Transverse colon (tissue), 4 donors: ENCODE measurements at regions not wholly inside any gene's neighbourhood (a gene's known extent, or its start where the extent isn't known, plus 50 kb on each side); places are given as distances from the start of the nearest gene placed in this dataset.
"Not testable (repeated sequence)": the region's sequence is repeated elsewhere in the genome, so short reads cannot be mapped to it uniquely, and the experiment has no call there.

Experiments
- DNase-seq: peaks from one replicate; pipeline ENCODE4 v3.0.0-alpha.2; 2019
- H3K27ac ChIP-seq, 4 donors: fragments of 200-600 bp; sonication (generic); 2 replicates each; pipeline ENCODE4 v1.5.1; 2016 to 2018; ENCODE audit warnings: inconsistent platforms in 4 of 4
- H3K27me3 ChIP-seq: fragments of 200-600 bp; sonication (generic); 2 replicates; pipeline ENCODE4 v1.5.1; 2017; ENCODE audit warnings: inconsistent platforms
- H3K36me3 ChIP-seq, 4 donors: fragments of 200-600 bp; sonication (generic); 2 replicates each; pipeline ENCODE4 v1.5.1; 2017 to 2019; ENCODE audit warnings: inconsistent platforms in 4 of 4
- H3K4me1 ChIP-seq, 4 donors: fragments of 200-600 bp; sonication (generic); 2 replicates each; pipeline ENCODE4 v1.5.1; 2017 to 2020; ENCODE audit warnings: inconsistent platforms in 4 of 4
- H3K4me3 ChIP-seq, 4 donors: fragments of 200-600 bp; sonication (generic); 1 replicate in 1 of 4; 2 replicates in 3 of 4; pipeline versions ENCODE4 v1.5.1 to v1.6.1; 2017 to 2019; ENCODE audit warnings: inconsistent platforms in 4 of 4
- H3K9me3 ChIP-seq, 2 donors: fragments of 200-600 bp; sonication (generic); 2 replicates each; pipeline ENCODE4 v1.5.1; 2017 to 2019; ENCODE audit warnings: inconsistent platforms in 2 of 2
- EP300 ChIP-seq: sonication (generic); formaldehyde crosslinking; IDR thresholded peaks from one replicate; pipeline ENCODE4 v1.6.1; 2017; ENCODE audit warnings: antibody characterized with exemption, low read depth
- POLR2A ChIP-seq: fragments of 450-650 bp; IDR thresholded peaks from one replicate; pipeline ENCODE4 v1.6.1; 2016; ENCODE audit warnings: antibody characterized with exemption, mild to moderate bottlenecking, moderate library complexity
- POLR2AphosphoS5 ChIP-seq, 3 donors: sonication (generic); formaldehyde crosslinking; IDR thresholded peaks; one replicate each; pipeline ENCODE4 v1.6.1; 2016; ENCODE audit warnings: antibody characterized with exemption in 3 of 3
- WGBS, 2 donors: methylation state at CpG; one replicate each; pipeline ENCODE4 v1.1.5; 2018; ENCODE audit warnings: low coverage in 1 of 2; 5-methylcytosine and 5-hydroxymethylcytosine counted together
- in situ Hi-C, 4 donors: fragments of 200-750 bp; cut with MboI; loops; one replicate each; pipeline versions ENCODE4 v1.15.0 to v1.15.1; 2017; ENCODE audit warnings: low sequenced_read_pairs in 3 of 4, low pct_ligation_motif_present in 1 of 4, low pct_unique_long_range_greater_than_20kb in 1 of 4
- intact Hi-C: fragments of 100-400 bp; cut with DNase I; formaldehyde crosslinking; loops from one replicate; pipeline ENCODE4 v1.15.1; 2023; ENCODE audit warnings: low total_unique reads
- TF ChIP-seq, protein P1 (sequence below), 5 experiments: fragments of 200-600 bp in 3 of 5; fragments of 450-650 bp in 2 of 5; sonication (generic) in 3 of 5; IDR thresholded peaks; 1 replicate in 2 of 5; 2 replicates in 3 of 5; pipeline ENCODE4 v1.5.1; 2016 to 2017; ENCODE audit warnings: antibody characterized with exemption in 5 of 5, inconsistent platforms in 3 of 5, mild to moderate bottlenecking in 2 of 5, moderate library complexity in 1 of 5

DNA sequence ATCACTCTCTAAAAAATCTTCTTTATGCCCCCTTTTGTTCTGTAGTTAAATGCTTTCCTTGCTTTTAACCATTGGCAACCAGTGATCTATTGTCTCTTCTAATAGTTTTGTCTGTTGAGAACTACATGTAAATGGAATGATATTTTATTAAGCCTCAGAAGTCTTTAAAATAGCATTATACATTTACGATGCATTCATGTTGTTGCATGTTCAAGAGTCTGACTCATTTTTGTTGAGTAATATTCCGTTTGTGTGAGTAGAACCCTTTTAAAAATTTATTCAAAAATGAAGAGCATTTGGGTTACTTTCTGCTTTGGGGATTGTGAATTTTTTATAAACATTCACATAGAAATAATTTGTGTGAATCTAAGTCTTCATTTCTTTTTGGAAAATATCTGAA is 1352.9 kb downstream of the NCAM2 start:
- no peak overlapping the region for H3K4me3 ChIP-seq
- no peaks in the 10 kb centered on the region for H3K36me3 ChIP-seq
- intact Hi-C loops, result no loop called here
- H3K9me3 ChIP-seq, result no peaks in the 10 kb centered on the region
- WGBS, 2 donors, result 33 to 74% methylated on average over 2 of the region's 2 CpGs
- H3K27ac ChIP-seq, result no peak overlapping the region
- no peaks in the 10 kb centered on the region for H3K27me3 ChIP-seq
- no peak for TF ChIP-seq EP300
- no peak for TF ChIP-seq POLR2A
- no peak for TF ChIP-seq POLR2AphosphoS5 (IDR thresholded peaks at IDR 0.05)
- in situ Hi-C loops, result no loop called here
- no peak for DNase-seq
- no peaks in the 10 kb centered on the region for H3K4me1 ChIP-seq

DNA sequence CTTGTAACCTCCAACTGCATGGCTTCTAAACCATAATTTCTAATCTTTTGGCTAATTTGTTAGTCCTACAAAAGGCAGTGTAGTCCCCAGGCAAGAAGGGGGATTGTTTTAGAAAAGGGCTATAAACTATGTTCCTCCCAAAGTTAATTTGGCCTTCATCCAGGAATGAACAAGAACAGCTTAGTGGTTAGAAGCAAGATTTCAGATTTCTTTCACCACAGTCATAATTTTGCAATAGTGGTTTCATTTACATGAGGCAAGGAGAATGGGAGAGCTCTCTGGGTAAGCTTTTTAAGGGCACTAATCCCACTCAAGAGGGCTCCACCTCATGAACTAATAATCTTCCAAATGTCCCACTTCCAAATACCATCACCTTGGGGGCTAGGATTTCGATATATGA is 1353.9 kb downstream of the NCAM2 start:
- H3K4me3 ChIP-seq, result no peak overlapping the region
- H3K4me1 ChIP-seq, result no peaks in the 10 kb centered on the region
- H3K36me3 ChIP-seq, result no peaks in the 10 kb centered on the region
- WGBS, 2 donors, result 74% methylated on average over 1 of the region's 1 CpG; no CpG with 5 or more reads in 1 of the 2 donors
- in situ Hi-C loops (no loop called here), intact Hi-C loops (no loop called here)
- no peak overlapping the region for H3K27ac ChIP-seq
- no peaks in the 10 kb centered on the region for H3K27me3 ChIP-seq
- TF ChIP-seq, protein P1, sequence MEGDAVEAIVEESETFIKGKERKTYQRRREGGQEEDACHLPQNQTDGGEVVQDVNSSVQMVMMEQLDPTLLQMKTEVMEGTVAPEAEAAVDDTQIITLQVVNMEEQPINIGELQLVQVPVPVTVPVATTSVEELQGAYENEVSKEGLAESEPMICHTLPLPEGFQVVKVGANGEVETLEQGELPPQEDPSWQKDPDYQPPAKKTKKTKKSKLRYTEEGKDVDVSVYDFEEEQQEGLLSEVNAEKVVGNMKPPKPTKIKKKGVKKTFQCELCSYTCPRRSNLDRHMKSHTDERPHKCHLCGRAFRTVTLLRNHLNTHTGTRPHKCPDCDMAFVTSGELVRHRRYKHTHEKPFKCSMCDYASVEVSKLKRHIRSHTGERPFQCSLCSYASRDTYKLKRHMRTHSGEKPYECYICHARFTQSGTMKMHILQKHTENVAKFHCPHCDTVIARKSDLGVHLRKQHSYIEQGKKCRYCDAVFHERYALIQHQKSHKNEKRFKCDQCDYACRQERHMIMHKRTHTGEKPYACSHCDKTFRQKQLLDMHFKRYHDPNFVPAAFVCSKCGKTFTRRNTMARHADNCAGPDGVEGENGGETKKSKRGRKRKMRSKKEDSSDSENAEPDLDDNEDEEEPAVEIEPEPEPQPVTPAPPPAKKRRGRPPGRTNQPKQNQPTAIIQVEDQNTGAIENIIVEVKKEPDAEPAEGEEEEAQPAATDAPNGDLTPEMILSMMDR (IDR thresholded peaks at IDR 0.05), result no peak
- no peak for TF ChIP-seq POLR2AphosphoS5 (IDR thresholded peaks at IDR 0.05)
- no peak for TF ChIP-seq EP300
- no peak for TF ChIP-seq POLR2A
- no peaks in the 10 kb centered on the region for H3K9me3 ChIP-seq
- DNase-seq, result no peak

DNA sequence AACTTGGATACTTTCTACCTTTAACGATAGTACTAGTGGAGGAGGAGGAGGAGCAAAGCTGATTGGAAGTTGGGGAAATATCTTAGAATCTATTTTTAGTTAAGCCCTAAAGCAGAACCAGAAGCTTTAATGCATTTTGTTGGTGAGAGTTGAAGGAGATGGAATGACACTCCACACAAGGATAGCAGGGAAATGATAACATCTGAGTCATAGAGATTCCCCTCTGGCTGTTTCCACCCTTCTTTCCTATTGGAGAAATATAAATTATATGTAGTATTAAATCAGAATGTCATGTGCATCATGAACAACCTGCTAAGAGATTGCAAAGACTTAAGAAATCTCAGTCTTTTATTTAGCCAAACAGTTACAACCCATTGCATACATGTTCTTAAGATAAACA is 1357.7 kb downstream of the NCAM2 start:
- in situ Hi-C loops (no loop called here), intact Hi-C loops (no loop called here)
- H3K9me3 ChIP-seq, result no peaks in the 10 kb centered on the region
- 83 to 98% methylated on average over 1 of the region's 1 CpG for WGBS, 2 donors
- TF ChIP-seq POLR2A, result no peak
- TF ChIP-seq, protein P1 (IDR thresholded peaks at IDR 0.05), result no peak
- no peak for TF ChIP-seq POLR2AphosphoS5 (IDR thresholded peaks at IDR 0.05)
- TF ChIP-seq EP300, result no peak
- DNase-seq, result no peak
- no peaks in the 10 kb centered on the region for H3K27me3 ChIP-seq
- no peak overlapping the region for H3K4me3 ChIP-seq
- H3K27ac ChIP-seq, result no peak overlapping the region
- H3K36me3 ChIP-seq, result no peaks in the 10 kb centered on the region
- no peaks in the 10 kb centered on the region for H3K4me1 ChIP-seq

DNA sequence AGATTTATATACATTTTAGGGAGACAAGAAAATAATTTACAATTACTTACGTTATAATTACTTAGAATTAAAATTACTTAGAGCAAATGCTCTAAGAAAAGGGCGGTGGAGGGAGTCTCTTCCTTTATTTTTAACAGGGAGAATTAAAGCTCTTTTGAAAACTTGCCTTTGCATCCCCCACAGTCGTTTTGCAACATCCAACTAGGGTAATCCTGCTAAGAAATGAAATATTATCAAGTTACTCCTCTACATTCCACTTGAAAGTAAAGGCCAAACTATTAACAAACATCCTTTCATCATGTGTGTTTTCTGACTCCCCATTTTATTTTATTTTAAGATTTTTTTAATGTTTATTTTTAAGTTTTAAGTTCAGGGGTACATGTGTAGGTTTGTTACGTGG is 1358.5 kb downstream of the NCAM2 start:
- no peak overlapping the region for H3K4me3 ChIP-seq
- no peak for DNase-seq
- no peaks in the 10 kb centered on the region for H3K9me3 ChIP-seq
- H3K27me3 ChIP-seq, result no peaks in the 10 kb centered on the region
- in situ Hi-C loops (no loop called here), intact Hi-C loops (no loop called here)
- TF ChIP-seq, protein P1 (IDR thresholded peaks at IDR 0.05), result no peak
- TF ChIP-seq POLR2AphosphoS5 (IDR thresholded peaks at IDR 0.05) (no peak), EP300 (no peak), POLR2A (no peak)
- no peaks in the 10 kb centered on the region for H3K36me3 ChIP-seq
- 60 to 70% methylated on average over 4 of the region's 4 CpGs for WGBS, 2 donors
- no peak overlapping the region for H3K27ac ChIP-seq
- no peaks in the 10 kb centered on the region for H3K4me1 ChIP-seq

DNA sequence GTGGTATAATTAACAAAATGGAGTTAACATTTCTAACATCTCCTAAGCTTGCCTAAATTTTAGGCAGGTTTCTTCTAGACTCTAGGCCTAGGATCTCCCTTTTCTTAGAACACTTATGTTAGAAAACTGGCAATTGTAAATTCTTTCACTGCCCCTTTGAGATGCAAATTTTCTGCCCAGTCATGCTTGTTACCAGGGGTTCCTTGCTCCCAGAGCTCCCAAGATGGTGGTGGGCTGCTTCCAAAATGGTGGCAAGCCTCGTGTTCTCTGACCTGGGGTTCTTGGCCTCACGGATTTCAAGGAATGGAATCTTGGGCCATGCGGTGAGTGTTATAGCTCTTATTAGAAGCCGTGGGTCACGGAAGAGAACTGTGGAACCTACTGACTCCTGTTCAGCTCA is 1361.4 kb downstream of the NCAM2 start:
- in situ Hi-C loops, H3K27me3 ChIP-seq, H3K4me3 ChIP-seq, H3K9me3 ChIP-seq, H3K27ac ChIP-seq, intact Hi-C loops, H3K36me3 ChIP-seq, H3K4me1 ChIP-seq, DNase-seq: not testable (repeated sequence)
- 92 to 94% methylated on average over 2 to 5 of the region's 5 CpGs for WGBS, 2 donors
